Posterior vena cava (tissue), 2 donors: ENCODE measurements at regions not wholly inside any gene's neighbourhood (a gene's known extent, or its start where the extent isn't known, plus 50 kb on each side); places are given as distances from the start of the nearest gene placed in this dataset.

Experiments used
- DNase-seq: peaks from one replicate; pipeline ENCODE4 v3.0.0-alpha.2; 2020; ENCODE audit warnings: low spot score
- intact Hi-C, 2 donors: fragments of 100-400 bp; cut with DNase I; formaldehyde crosslinking; loops; one replicate each; pipeline versions ENCODE4 v1.14.1 to v1.14.2; 2022 to 2023
- donor health status: DM: yes; HTN: yes; CAD: no.
- donor health status: DM: yes; HTN: yes; CAD: no.

DNA sequence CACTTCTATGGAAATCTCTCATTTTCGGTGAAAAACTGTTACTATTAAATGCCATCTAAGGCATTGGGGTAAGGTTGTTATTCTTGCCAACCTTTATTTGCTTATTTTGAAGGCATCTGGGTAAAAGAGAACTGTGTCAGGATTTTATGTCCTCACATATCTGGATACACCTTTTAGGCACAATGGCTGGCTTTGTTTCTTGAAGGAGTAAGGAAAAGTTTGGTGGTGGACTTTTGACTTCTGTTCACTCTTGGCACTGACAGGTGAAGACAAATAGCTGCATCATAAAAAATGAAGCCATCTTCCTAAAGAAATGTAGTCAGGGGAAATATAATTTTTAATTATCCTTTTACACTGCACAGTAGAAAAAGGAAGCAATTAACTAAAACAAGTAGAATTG, 310.0 kb downstream of the CNTN3 start:
- intact Hi-C loops = no loop called here
- no peak for DNase-seq

DNA sequence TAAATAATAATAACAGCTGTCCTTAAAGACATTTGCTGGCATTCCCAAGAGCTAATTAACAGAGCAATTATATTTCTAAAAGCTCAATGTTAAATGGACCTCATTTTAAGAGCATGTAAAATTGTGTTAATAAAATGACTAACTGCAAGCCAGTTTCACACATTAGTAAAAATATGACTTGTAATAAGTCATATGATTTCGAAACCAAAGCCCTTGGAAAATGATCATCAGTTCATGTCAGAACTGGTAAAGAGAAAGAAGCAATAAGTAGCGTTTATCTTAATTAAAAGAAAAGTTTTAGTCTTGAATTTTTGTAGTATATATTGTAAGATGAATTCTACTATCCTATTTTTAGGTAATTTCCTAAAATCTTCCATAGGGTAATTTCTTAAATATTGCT, 310.7 kb downstream of the CNTN3 start:
- DNase-seq = no peak

DNA sequence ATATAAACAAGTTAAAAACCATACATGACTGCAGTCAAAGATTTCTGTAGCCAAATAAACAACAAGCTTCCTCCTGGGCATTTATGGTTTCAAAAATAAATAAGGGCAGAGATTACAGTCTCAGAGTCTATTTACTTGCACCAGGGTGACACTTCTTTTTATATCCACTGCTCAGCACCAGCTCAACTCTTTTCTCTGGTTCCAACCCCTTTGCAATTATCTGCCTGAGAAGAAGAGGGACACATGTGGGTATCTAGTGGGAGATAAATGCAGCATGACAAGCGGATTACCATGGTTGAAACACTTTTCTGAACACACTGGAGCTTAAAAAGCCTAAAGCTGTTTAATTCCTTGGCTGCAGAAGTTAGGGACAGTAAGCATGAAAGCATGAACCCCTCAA, 311.5 kb downstream of the CNTN3 start:
- DNase-seq = no peak
- intact Hi-C loops = no loop called here

More for the DNA sequence above, 310.7 kb downstream of the CNTN3 start:
- intact Hi-C loops = no loop called here

DNA sequence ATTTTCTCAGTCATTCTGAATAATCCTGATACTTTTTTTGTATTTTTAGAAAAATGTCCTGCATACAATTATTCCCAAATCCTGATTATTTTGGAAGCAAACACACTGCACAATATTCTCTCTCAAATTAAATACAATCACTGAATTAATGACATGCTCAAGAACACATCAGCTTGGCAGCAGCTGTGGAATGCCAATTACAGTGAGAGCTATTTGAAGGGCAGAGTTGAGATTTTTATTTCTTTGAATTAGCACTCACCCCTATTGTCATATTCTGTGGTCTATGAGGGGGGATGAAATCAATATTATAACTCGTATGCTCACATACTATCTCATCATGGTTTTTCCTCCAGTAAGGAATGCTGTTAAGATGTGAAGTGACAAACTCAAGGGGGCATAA, 312.2 kb downstream of the CNTN3 start:
- intact Hi-C loops = no loop called here
- no peak for DNase-seq

DNA sequence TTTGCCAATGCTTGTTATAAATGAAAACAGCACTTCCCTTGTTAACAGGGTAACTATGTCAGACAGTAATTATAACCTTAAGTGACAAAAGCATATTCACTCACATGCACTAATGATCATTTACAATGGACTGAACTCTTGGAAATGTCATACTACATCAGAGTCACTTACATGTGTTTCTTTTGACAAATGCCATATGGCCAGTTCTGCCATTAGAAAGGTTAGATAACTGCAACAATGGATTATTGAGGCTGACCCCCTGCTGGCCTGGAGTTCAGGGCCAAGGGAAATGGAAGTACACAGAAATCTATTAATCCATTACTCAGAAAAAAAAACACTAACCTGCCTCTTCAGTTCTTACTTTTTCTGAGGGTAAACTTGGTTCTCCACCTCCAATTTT, 313.4 kb downstream of the CNTN3 start:
- intact Hi-C loops = no loop called here
- DNase-seq = no peak

DNA sequence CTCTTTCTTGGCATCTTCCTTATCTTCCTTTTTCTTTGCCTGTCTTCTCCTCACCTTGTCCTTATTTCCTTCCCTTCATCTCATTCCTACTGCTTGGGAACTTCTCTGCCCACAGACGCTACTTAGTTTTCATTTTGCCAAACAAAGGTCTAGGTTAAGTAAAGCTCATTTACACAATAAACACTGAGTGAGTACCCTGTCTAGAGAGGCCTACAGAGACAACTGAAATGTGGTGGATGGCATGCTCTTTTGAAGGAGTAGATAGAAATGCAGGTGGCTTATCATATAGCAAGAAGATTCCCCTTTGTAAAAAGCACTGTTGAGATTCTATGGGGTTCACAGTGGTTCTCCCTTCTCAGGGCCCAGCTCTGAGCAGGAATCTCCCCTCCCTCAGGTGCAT, 319.0 kb downstream of the CNTN3 start:
- intact Hi-C loops = no loop called here

DNA sequence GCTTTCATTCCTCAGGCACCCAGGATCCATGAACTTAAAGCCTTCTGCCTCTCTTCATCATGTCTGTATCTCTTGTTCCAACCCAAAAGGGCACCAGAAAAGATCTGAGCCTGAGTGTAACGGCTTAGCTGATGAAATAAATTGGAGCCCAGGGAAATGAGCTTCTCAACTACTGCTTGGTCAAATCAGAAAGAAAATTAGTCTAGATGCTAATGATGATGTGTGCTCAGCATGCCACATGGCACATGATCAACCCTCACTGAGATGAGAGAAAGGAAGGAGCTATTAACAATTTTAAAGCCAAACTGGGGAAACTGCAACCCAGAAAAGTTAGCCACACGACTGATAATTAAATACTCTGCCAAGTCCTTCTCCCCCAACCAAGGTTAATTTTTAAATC, 325.7 kb downstream of the CNTN3 start:
- intact Hi-C loops = no loop called here
- no peak for DNase-seq

More for the DNA sequence above, 319.0 kb downstream of the CNTN3 start:
- no peak for DNase-seq

DNA sequence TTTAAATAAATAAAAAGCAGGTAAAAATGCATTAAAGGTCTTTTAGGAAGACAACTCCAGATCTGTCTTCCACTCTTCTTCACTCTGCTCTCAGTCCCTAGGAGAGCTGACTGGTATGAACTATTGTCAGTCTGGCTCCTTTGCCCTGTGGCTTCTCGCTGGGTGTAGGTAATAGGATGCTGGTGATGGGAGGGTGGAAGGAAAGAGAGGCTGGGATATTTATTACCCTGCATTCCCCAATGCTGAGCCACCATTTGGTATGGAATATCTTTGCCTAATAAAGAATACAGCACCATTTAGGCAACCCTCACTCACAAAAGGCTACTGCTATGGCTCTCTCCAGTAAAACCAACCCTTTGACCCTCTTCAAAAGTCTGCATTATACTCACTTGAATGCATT, 326.9 kb downstream of the CNTN3 start:
- DNase-seq = no peak
- intact Hi-C loops = no loop called here

DNA sequence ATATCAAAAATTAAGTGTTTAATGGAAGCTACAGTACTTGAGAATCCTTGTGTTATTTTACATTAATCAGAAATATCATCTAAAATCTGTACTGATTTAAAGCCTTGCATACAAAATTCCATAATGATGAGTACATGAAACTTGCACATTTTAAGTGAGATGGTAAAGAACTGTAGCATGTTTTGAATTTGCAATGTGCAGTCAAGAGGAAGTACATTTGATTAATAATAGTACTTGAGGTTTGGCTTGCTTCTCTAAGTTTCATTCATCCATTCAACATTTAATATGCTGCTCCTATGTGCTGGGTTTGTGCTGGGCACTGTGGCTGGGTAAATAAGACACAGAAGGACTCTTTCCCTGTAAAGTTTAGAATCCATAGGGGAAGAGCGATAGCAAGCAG, 332.3 kb downstream of the CNTN3 start:
- intact Hi-C loops = no loop called here
- DNase-seq = no peak

DNA sequence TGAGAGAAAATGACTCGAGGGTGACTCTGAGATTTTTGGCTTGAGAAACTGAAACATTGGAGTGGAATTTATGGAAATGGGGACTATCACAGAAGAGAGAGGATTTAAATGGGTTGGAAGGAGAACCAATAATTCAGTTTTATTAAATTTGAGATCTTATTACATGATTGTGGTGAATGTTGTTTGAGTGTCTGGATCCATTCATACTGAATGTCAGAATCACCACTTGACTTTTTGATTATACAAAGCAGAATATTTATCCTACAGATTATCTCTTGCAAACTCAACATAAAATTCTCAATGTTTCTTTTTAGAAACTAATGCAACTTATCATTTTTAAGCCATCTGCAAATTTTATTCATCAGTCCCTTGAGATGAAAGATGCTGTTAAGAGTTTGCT, 332.8 kb downstream of the CNTN3 start:
- DNase-seq = no peak
- intact Hi-C loops = no loop called here

DNA sequence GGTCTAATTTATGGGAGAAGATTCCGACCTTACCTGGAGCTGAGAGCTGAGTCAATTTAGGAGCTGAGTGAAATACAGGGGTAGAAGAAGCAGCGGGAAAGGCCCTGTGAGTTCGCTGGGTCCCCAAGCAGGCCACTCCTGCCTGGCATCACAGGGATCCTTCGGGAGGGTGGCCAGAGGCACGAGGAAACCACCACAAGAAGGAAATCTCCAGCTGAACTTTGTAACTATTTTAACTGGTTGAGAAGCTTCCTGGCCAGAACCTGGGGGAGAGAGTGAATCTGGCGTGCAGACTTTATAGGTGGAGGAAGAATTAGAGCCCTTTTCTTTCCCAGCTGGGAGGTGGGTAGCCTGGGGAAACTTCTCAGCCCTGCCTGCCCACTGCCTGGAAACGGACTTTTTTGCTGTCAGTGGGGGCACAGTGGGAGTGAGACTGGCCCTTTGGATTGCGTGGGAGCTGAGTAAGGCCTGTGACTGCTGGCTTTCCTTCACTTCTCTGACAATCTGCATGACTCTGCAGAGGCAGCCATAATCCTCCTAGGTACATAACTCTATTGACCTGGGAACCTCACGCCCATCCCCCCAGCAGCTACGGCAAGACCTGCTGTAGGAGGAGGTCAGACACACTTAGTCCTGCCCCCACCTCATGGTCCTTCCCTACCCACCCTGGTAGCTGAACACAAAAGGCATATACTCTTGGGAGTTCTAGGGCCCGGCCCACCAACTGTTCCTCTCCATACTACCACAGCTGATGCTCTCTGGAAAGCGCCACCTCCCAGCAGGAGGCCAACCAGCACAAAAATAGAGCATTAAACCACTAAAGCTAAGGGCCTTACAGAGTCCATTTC, 340.7 kb downstream of the CNTN3 start:
- intact Hi-C loops = no loop called here
- DNase-seq = no peak

DNA sequence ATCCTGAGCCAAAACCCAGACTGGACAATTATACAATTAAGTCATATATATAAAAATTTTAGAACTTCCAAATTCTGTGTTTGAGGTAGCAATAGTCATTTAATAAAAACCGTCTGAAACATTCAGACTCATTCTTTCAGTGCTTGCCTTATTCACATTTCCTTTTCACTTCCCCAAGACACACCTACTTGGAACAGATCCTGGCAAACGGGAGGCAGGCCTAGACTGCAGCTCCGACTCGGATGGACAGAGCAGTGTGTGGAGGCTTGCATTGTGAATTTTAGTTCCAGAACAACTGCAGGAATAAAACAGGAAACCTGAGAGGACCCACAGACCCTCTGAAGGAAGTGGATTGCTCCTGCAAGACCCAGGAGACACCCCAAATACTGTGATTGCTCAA, 341.4 kb downstream of the CNTN3 start:
- intact Hi-C loops = no loop called here
- DNase-seq = no peak

DNA sequence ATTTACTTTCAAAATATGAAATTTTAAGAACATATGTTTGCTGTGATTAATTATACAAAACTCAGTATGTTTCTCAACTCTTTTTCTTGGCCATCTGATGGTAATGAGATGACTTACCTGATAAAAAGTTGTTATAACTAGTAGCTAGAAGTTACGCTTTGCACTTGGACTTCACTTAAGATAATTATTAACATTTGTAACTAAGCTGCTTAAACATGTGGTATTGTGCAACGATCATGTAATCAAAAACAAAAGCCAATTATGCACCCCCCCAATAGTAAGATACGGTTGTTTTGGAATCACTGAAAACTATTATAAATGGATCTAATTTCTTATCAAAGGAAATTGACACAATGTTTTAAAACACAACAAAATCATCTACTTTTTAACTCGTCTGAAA, 342.9 kb downstream of the CNTN3 start:
- intact Hi-C loops = no loop called here
- no peak for DNase-seq

DNA sequence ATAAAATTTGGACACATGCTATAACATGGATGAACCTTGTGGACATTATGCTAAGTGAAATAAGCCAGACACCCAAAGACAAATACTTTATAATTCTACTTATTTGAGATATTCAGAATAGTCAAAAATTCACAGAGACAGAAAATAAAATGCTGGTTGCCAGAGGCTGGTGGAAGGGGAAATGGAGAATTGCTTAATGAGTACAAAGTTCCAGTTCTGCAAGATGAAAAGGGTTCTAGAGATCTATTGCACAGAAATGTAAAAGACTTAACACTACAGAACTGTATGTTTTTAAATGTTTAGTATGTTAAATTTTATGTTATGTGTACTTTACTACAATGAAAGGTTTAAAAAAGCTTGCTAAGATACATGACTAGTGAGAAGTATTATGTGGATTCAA, 344.8 kb downstream of the CNTN3 start:
- DNase-seq = no peak
- intact Hi-C loops = no loop called here

DNA sequence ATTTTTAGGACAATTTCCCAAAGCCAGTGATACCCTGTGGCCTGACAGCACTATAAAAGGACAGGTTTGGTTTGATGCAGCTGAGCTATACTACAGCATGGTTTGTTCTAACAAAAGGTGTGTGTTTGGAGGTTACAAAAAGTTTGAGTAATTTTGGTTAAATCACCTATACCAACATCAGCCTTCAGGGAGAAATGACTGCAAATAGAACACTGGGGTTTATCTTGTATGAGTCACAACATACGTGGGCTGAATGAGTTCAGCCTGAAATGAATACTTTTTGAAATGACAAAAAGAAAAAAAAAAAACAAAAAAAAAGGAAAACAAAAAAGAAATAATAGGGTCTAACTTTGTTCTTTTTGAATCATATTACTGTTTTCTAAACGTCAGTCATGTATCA, 345.7 kb downstream of the CNTN3 start:
- intact Hi-C loops = no loop called here

DNA sequence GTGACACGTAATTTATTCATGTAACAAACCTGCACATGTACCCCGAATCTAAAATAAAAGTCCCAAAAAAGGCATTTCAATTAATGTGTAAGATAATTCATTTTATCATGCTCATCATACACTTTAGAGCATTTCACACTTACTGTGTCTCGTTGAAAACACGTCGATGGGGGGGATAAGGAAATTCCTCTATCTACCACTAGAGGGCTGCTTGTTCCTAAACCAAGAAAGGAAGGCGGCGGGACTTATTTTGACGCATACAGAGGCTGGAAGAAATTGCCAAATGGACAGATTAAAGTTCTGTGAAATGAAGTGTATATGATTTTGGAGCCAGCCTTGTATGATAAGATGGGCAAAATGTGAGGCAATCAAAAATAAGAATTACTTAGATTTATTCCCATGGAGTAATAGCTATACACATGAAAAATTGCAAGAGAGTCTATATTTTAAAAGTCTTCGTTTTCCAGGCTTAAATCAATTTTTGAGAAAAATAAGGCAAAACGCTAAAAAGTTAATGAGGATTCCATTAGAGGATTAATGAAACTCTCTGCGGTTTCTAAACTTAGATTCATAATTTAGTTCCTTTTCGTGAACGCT, 346.8 kb downstream of the CNTN3 start:
- no peak for DNase-seq
- intact Hi-C loops = no loop called here

More for the DNA sequence above, 345.7 kb downstream of the CNTN3 start:
- DNase-seq = no peak

DNA sequence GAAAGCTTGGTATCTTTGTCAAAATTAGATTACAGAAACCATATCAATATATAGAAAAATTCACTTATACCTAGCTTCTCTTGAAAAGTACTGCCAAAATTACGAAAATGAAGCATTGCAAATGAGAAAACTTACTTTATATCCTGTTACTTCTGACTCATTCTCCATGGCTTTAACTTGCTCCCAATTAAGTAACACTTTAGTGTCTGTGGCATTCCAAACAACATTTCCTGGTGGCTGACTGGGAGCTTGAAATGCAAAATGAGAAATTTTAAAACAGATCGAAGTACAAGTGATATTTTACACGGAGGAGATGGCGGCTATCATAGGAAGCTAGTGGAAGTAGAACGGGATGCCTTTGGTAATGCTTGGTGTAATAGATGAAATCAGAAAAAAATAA, 347.3 kb downstream of the CNTN3 start:
- DNase-seq = no peak
- intact Hi-C loops = no loop called here

DNA sequence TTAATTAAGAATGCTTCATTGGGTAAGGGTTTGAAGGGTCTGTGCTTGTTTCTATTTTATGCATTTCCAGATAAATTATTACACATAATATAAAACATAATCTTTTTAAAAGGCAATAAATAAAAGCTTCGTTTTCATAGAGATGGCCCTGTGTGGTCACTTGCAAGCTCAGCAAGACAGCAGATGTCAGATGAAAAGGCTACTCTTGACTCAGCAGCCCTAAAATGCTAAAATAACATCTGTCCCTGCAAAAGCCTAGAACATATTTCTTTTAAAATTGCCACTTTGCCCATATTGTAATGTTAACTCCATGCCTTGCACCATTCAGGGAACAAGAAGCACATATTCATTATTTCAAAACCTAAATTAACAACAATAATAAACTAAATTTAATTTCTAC, 349.4 kb downstream of the CNTN3 start:
- intact Hi-C loops = no loop called here
- no peak for DNase-seq

DNA sequence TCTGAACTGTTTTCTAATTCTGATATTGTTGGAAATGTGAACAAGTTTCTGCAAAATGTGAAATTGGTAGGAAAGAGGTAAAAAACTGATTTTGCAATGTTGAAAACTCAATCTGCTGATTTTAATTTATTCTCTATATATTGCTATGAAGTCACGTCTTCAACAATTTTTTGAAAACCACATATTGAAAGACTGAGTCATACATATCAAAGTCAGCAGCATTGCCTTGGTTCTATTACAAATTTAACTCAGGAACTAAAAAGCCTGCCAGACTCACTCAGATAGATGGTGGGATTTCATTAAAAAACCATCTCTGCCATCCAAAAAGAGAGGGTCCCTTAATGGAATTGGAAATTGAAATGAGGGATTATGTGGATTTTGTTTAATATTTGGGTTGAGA, 351.4 kb downstream of the CNTN3 start:
- intact Hi-C loops = no loop called here
- no peak for DNase-seq

DNA sequence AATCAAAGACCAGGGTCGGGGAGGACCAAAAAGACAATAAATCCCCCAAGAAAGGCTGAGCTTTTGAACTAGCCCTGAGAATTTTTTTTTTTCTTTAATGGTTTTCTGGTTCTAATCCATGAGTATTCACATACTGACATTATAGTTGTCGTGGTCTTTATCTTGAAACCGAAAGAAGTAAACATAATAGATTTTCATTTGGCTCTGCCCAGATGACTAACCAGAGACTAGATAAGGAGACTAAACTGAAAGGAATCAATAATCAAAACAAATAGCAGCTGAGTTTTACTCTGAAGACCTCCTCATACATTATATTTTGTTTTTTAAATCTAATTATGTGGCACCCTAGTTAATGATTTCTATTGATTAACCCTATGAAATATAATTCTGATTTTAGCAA, 381.4 kb downstream of the CNTN3 start:
- DNase-seq = no peak
- intact Hi-C loops = no loop called here

DNA sequence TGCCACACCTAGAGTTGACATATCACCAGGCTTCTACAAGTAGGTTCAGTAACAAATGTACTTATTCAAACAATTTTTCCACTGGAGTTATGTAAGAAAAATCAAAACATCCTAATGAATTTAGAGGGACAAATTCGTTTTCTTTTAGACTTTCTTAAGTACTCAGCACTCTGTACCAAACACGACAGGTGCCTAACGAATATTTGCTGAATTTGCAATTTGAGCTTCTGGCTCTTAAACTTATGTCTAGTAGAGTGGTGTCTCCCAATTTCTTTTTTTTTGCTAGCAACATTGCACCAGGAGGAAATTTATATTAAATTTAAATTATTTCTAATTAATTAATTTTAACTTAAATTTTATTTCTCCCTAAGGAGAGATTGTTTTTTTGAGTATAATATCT, 397.0 kb downstream of the CNTN3 start:
- DNase-seq = no peak
- intact Hi-C loops = no loop called here
